ENCODE measurements at regions not wholly inside any gene's neighbourhood (a gene's known extent, or its start where the extent isn't known, plus 50 kb on each side); places are given as distances from the start of the nearest gene placed in this dataset.

DNA sequence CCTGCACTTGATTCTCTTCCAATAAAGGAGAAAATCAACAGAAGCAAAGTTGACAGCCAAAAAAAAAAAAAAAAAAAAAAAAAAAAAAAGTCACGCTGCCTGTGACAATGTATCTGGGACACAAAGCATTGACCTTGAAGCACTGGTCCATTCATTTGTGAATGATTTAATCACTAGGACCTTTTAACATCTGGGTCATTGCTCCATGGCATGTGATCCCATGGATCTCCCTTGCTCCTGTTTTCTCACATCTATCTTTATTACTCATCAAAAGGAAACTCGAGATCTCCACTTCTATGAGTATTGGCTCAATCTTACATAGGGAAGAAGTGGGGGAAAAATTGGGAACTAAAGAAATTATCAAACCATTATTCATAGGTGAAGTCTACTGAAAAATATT lies 89.6 kb upstream of the SMIM30 start:
- TF ChIP-seq ZNF8 (CRISPR knock-in tag; IDR thresholded peaks at IDR 0.05) (no peak), ZFP3 (CRISPR knock-in tag; IDR thresholded peaks at IDR 0.05) (no peak), ISL1 (CRISPR knock-in tag; IDR thresholded peaks at IDR 0.05) (no peak)

GRCh38 chr7:113207441-113207840 lies 89.1 kb upstream of the SMIM30 start:
- ATAC-seq: no peak
- TF ChIP-seq ZNF565 (CRISPR knock-in tag; conservative IDR thresholded peaks at IDR 0.05; ENCODE audit: low read depth) (no peak), TSHZ2 (CRISPR knock-in tag; IDR thresholded peaks at IDR 0.05) (no peak), ZFP3 (CRISPR knock-in tag; IDR thresholded peaks at IDR 0.05) (no peak), ZNF8 (CRISPR knock-in tag; IDR thresholded peaks at IDR 0.05) (no peak), ZFP30 (CRISPR knock-in tag; IDR thresholded peaks at IDR 0.05) (no peak), CSDC2 (CRISPR knock-in tag; IDR thresholded peaks at IDR 0.05) (no peak), PPARA (CRISPR knock-in tag; IDR thresholded peaks at IDR 0.05; ENCODE audit: borderline replicate concordance) (no peak)
- TF ChIP-seq, protein P1, sequence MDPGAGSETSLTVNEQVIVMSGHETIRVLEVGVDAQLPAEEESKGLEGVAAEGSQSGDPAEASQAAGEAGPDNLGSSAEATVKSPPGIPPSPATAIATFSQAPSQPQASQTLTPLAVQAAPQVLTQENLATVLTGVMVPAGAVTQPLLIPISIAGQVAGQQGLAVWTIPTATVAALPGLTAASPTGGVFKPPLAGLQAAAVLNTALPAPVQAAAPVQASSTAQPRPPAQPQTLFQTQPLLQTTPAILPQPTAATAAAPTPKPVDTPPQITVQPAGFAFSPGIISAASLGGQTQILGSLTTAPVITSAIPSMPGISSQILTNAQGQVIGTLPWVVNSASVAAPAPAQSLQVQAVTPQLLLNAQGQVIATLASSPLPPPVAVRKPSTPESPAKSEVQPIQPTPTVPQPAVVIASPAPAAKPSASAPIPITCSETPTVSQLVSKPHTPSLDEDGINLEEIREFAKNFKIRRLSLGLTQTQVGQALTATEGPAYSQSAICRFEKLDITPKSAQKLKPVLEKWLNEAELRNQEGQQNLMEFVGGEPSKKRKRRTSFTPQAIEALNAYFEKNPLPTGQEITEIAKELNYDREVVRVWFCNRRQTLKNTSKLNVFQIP (CRISPR knock-in tag; IDR thresholded peaks at IDR 0.05; ENCODE audit: borderline replicate concordance, low read depth): no peak
- TF ChIP-seq, protein P2, sequence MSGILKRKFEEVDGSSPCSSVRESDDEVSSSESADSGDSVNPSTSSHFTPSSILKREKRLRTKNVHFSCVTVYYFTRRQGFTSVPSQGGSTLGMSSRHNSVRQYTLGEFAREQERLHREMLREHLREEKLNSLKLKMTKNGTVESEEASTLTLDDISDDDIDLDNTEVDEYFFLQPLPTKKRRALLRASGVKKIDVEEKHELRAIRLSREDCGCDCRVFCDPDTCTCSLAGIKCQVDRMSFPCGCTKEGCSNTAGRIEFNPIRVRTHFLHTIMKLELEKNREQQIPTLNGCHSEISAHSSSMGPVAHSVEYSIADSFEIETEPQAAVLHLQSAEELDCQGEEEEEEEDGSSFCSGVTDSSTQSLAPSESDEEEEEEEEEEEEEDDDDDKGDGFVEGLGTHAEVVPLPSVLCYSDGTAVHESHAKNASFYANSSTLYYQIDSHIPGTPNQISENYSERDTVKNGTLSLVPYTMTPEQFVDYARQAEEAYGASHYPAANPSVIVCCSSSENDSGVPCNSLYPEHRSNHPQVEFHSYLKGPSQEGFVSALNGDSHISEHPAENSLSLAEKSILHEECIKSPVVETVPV (CRISPR knock-in tag; IDR thresholded peaks at IDR 0.05): no peak

More for the DNA sequence above, 89.6 kb upstream of the SMIM30 start:
- ATAC-seq: no peak

DNA sequence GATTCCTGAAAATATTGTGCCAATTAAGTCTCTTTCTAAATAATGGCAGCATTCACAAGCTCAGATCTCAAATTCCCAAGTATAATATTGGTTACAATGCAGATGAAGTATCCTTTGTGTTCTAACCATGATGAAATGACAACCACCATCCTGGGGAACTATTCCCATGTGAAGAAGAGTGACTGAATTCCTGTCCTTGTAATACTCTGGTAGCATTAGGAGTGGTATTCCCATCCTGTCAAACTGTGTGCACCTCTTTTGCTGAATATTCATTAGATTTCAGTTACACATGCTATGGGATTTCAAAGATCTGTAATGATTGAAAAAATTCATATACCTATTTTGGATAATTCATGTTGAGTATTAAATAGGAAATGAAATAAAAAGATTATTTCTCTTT lies 86.1 kb upstream of the SMIM30 start:
- no peak for ATAC-seq
- TF ChIP-seq BACH2 (CRISPR knock-in tag; IDR thresholded peaks at IDR 0.05; ENCODE audit: borderline replicate concordance) (no peak), ZFP30 (CRISPR knock-in tag; IDR thresholded peaks at IDR 0.05) (no peak), CSDC2 (CRISPR knock-in tag; IDR thresholded peaks at IDR 0.05) (no peak), ZNF565 (CRISPR knock-in tag; conservative IDR thresholded peaks at IDR 0.05; ENCODE audit: low read depth) (no peak), ISL1 (CRISPR knock-in tag; IDR thresholded peaks at IDR 0.05) (no peak), GLIS3 (CRISPR knock-in tag; IDR thresholded peaks at IDR 0.05) (no peak), ZC3H10 (CRISPR knock-in tag; IDR thresholded peaks at IDR 0.05) (no peak), ZFP3 (CRISPR knock-in tag; IDR thresholded peaks at IDR 0.05) (no peak), ZNF70 (CRISPR knock-in tag; IDR thresholded peaks at IDR 0.05) (no peak), TSHZ2 (CRISPR knock-in tag; IDR thresholded peaks at IDR 0.05) (no peak), OSR1 (CRISPR knock-in tag; IDR thresholded peaks at IDR 0.05) (no peak)
- TF ChIP-seq, protein P3, sequence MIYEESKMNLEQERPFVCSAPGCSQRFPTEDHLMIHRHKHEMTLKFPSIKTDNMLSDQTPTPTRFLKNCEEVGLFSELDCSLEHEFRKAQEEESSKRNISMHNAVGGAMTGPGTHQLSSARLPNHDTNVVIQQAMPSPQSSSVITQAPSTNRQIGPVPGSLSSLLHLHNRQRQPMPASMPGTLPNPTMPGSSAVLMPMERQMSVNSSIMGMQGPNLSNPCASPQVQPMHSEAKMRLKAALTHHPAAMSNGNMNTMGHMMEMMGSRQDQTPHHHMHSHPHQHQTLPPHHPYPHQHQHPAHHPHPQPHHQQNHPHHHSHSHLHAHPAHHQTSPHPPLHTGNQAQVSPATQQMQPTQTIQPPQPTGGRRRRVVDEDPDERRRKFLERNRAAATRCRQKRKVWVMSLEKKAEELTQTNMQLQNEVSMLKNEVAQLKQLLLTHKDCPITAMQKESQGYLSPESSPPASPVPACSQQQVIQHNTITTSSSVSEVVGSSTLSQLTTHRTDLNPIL (CRISPR knock-in tag; IDR thresholded peaks at IDR 0.05; ENCODE audit: low read depth): no peak
- TF ChIP-seq, protein P2 (CRISPR knock-in tag; IDR thresholded peaks at IDR 0.05): no peak
